ENCODE measurements at regions not wholly inside any gene's neighbourhood (a gene's known extent, or its start where the extent isn't known, plus 50 kb on each side); places are given as distances from the start of the nearest gene placed in this dataset.
"Not testable (repeated sequence)": the region's sequence is repeated elsewhere in the genome, so short reads cannot be mapped to it uniquely, and the experiment has no call there.

DNA sequence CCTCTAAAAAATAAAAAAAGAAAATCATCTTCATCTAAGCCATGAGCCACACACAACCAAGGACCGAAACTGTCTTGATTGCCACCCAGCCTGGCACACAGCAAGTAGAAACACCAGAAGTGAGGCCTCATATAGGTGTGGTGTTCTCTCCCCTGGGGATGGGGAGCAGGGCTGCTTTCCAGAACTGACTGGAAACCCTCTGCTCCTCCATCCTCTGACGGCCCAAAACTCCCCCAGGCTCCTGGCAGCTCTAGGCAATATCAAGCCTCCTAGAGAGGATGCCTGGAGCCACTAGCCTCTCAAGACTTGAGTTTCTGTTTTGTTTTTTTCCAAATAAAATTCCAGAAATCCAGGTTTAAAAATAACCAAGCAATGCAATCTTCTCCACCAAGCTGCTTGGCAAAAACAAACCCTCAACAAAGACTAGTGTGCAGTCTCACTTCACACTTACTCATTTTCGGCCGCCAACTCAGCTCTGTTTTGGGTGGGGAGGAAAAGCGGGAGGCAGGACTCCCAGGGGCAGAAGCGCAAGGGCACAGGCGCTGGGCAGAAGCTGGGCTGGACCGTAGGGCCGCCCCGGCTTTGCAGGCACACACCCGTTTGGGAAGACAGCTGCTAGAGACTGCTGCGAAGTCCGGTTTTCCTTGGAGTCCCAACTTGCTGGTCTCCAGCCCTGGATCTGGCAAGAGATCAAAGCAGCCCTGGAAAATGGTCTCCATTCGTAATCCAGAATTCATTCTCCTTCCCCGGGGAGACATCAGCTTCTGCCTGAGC lies 78.2 kb upstream of the CAPZB start:
- 2 to 7% methylated on average over 15 of the region's 15 CpGs for WGBS, 2 donors

DNA sequence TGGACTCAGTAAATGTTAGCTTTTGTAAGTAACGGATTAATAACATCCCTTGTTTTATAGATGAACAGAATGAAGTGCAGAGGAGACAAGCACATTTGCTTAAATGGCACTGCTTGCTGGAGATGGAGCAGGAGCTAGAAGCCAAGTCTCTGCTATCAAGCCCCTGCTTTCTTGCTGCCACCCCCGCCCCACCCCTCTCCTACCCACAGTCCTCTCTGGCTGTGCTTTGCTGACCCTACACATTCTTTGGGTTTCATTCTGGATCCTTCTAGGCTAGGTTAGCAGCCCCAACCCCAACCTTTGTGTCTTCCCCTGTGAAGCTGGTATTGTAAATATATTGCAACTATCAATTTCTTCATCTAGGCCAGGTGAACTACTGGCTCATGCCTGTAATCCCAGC lies 77.5 kb upstream of the CAPZB start:
- Histone ChIP-seq H3K27me3 (ENCODE audit: control insufficient read depth in 1 of 2, insufficient read depth in 2 of 2, low read length in 1 of 2) (no peaks in the 10 kb centered on the region), H3K9me3 (ENCODE audit: control insufficient read depth, low read length) (no peaks in the 10 kb centered on the region), H3K36me3 (ENCODE audit: control insufficient read depth in 1 of 2, insufficient read depth in 2 of 2, low read length in 1 of 2) (no peaks in the 10 kb centered on the region), H3K4me1 (ENCODE audit: control insufficient read depth in 1 of 2, insufficient read depth in 2 of 2, low read length in 2 of 2) (no peaks in the 10 kb centered on the region), H3K27ac (ENCODE audit: low read depth in 1 of 2, low read length in 2 of 2) (peak overlapping the region; percentile 5 to 69), H3K4me3 (ENCODE audit: low read length in 2 of 2) (no peak overlapping the region)
- 87 to 92% methylated on average over 2 of the region's 2 CpGs for WGBS, 2 donors
- DNase-seq (no peak), ATAC-seq (ENCODE audit: low FRiP score) (no peak)
- intact Hi-C loops (cut with DNase I): loop anchor here in 1 of 2 donors (5.0 kb wide), 1 partner anchor 319 kb away; the partner anchor contains the start of gene OTUD3

More for the DNA sequence above, 78.2 kb upstream of the CAPZB start:
- H3K4me1 ChIP-seq (ENCODE audit: control insufficient read depth in 1 of 2, insufficient read depth in 2 of 2, low read length in 2 of 2): no peaks in the 10 kb centered on the region
- DNase-seq (peak; percentile 76 to 83), ATAC-seq (ENCODE audit: low FRiP score) (peak; percentile 89)
- H3K4me3 ChIP-seq (ENCODE audit: low read length in 2 of 2): no peak overlapping the region
- no peaks in the 10 kb centered on the region for H3K9me3 ChIP-seq (ENCODE audit: control insufficient read depth, low read length)
- no peaks in the 10 kb centered on the region for H3K36me3 ChIP-seq (ENCODE audit: control insufficient read depth in 1 of 2, insufficient read depth in 2 of 2, low read length in 1 of 2)
- intact Hi-C loops (cut with DNase I): loop anchor here in 1 of 2 donors (2.0 to 5.0 kb wide), 2 partner anchors 77 to 319 kb away; partner anchors contain the start of gene OTUD3
- peak overlapping the region; percentile 69 to 83 for H3K27ac ChIP-seq (ENCODE audit: low read depth in 1 of 2, low read length in 2 of 2)
- H3K27me3 ChIP-seq (ENCODE audit: control insufficient read depth in 1 of 2, insufficient read depth in 2 of 2, low read length in 1 of 2): no peaks in the 10 kb centered on the region

GRCh38 chr1:19560480-19560879 lies 75.1 kb upstream of the CAPZB start:
- Histone ChIP-seq H3K36me3 (ENCODE audit: control insufficient read depth in 1 of 2, insufficient read depth in 2 of 2, low read length in 1 of 2) (no peaks in the 10 kb centered on the region), H3K27ac (ENCODE audit: low read depth in 1 of 2, low read length in 2 of 2) (no peak overlapping the region), H3K4me3 (ENCODE audit: low read length in 2 of 2) (no peak overlapping the region), H3K9me3 (ENCODE audit: control insufficient read depth, low read length) (no peaks in the 10 kb centered on the region), H3K4me1 (ENCODE audit: control insufficient read depth in 1 of 2, insufficient read depth in 2 of 2, low read length in 2 of 2) (no peaks in the 10 kb centered on the region), H3K27me3 (ENCODE audit: control insufficient read depth in 1 of 2, insufficient read depth in 2 of 2, low read length in 1 of 2) (no peaks in the 10 kb centered on the region)
- DNase-seq: no peak
- 80 to 88% methylated on average over 4 of the region's 4 CpGs for WGBS, 2 donors
- ATAC-seq (ENCODE audit: low FRiP score): no peak
- intact Hi-C loops (cut with DNase I): loop anchor here in 1 of 2 donors (5.0 kb wide), 1 partner anchor 322 kb away; the partner anchor contains the start of gene OTUD3

DNA sequence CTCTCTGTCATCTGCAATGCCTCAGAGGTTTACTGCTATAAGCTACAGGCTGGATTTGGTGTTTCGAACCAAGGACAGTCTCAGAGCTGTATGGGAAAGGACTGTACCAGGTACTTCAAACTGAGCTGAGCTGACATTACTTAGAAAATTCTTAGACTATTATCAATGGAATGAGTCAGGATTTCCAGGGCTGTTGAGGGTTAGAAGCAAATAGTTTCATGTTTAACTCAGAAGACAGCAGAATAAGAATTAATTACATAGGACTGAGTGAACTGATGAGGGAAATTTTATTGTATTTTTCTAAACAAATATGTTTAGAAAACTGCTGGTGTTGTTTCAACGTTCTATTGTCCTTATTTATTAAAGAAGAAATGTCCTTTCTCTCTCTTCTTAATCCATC lies 74.3 kb upstream of the CAPZB start:
- intact Hi-C loops (cut with DNase I): loop anchor here in 1 of 2 donors (5.0 kb wide), 1 partner anchor 323 kb away; the partner anchor contains the start of gene OTUD3

GRCh38 chr1:19557609-19558051 lies 72.3 kb upstream of the CAPZB start:
- H3K27ac ChIP-seq (ENCODE audit: low read depth in 1 of 2, low read length in 2 of 2): no peak overlapping the region
- no peaks in the 10 kb centered on the region for H3K9me3 ChIP-seq (ENCODE audit: control insufficient read depth, low read length)
- no peaks in the 10 kb centered on the region for H3K36me3 ChIP-seq (ENCODE audit: control insufficient read depth in 1 of 2, insufficient read depth in 2 of 2, low read length in 1 of 2)
- 83 to 84% methylated on average over 1 of the region's 1 CpG for WGBS, 2 donors
- H3K4me1 ChIP-seq (ENCODE audit: control insufficient read depth in 1 of 2, insufficient read depth in 2 of 2, low read length in 2 of 2): no peaks in the 10 kb centered on the region
- H3K27me3 ChIP-seq (ENCODE audit: control insufficient read depth in 1 of 2, insufficient read depth in 2 of 2, low read length in 1 of 2): no peaks in the 10 kb centered on the region
- intact Hi-C loops (cut with DNase I): no loop called here
- ATAC-seq (ENCODE audit: low FRiP score): no peak
- no peak for DNase-seq
- H3K4me3 ChIP-seq (ENCODE audit: low read length in 2 of 2): no peak overlapping the region

More for the DNA sequence above, 74.3 kb upstream of the CAPZB start:
- WGBS, 2 donors: 82% methylated on average over 2 of the region's 2 CpGs
- ATAC-seq (ENCODE audit: low FRiP score): no peak
- Histone ChIP-seq H3K4me1 (ENCODE audit: control insufficient read depth in 1 of 2, insufficient read depth in 2 of 2, low read length in 2 of 2) (no peaks in the 10 kb centered on the region), H3K36me3 (ENCODE audit: control insufficient read depth in 1 of 2, insufficient read depth in 2 of 2, low read length in 1 of 2) (no peaks in the 10 kb centered on the region), H3K27ac (ENCODE audit: low read depth in 1 of 2, low read length in 2 of 2) (no peak overlapping the region), H3K27me3 (ENCODE audit: control insufficient read depth in 1 of 2, insufficient read depth in 2 of 2, low read length in 1 of 2) (no peaks in the 10 kb centered on the region), H3K9me3 (ENCODE audit: control insufficient read depth, low read length) (no peaks in the 10 kb centered on the region), H3K4me3 (ENCODE audit: low read length in 2 of 2) (no peak overlapping the region)
- DNase-seq: no peak

GRCh38 chr1:19554090-19554489 lies 68.8 kb upstream of the CAPZB start:
- no peak overlapping the region for H3K4me3 ChIP-seq (ENCODE audit: low read length in 2 of 2)
- intact Hi-C loops (cut with DNase I): no loop called here
- H3K27ac ChIP-seq (ENCODE audit: low read depth in 1 of 2, low read length in 2 of 2): no peak overlapping the region
- no peaks in the 10 kb centered on the region for H3K9me3 ChIP-seq (ENCODE audit: control insufficient read depth, low read length)
- H3K4me1 ChIP-seq (ENCODE audit: control insufficient read depth in 1 of 2, insufficient read depth in 2 of 2, low read length in 2 of 2): no peaks in the 10 kb centered on the region
- no peaks in the 10 kb centered on the region for H3K36me3 ChIP-seq (ENCODE audit: control insufficient read depth in 1 of 2, insufficient read depth in 2 of 2, low read length in 1 of 2)
- ATAC-seq (ENCODE audit: low FRiP score) (no peak), DNase-seq (no peak)
- H3K27me3 ChIP-seq (ENCODE audit: control insufficient read depth in 1 of 2, insufficient read depth in 2 of 2, low read length in 1 of 2): no peaks in the 10 kb centered on the region

DNA sequence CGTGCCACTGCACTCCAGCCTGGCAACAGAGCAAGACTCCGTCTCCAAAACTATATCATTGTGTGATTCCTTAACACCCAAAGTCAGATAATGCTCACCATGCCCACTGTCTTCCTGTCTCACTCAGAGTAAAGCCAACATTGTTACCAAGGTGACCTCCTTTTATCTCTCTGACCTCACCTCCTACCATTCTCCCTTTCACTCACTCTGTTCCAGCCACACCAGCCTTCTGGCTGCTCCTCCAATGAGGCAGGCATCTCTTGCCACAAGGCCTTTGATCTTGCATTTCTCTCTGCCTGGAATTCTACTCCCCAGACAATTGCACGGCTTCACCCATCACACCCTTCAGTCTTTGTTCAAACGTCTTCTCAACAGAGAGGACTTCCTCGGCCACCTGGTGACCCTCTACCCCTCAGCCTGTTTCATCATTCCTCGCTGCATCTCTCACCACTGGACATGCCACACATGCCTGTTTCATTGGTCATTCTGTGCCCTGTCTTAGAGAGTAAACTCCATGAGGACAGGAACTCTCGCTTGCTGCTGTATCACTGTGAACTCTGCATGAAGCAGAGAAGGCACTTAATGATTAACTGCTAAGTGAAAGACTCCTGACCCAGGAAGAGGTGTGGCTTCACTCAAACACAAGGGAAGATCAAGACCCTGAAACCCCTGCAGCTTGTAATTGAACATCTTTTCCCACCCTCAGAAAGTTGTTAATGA lies 67.1 kb upstream of the CAPZB start:
- H3K27me3 ChIP-seq (ENCODE audit: control insufficient read depth in 1 of 2, insufficient read depth in 2 of 2, low read length in 1 of 2): no peaks in the 10 kb centered on the region
- H3K9me3 ChIP-seq (ENCODE audit: control insufficient read depth, low read length): peaks cover 2% of the 10 kb centered on the region
- no peaks in the 10 kb centered on the region for H3K4me1 ChIP-seq (ENCODE audit: control insufficient read depth in 1 of 2, insufficient read depth in 2 of 2, low read length in 2 of 2)
- no peak overlapping the region for H3K4me3 ChIP-seq (ENCODE audit: low read length in 2 of 2)
- H3K27ac ChIP-seq (ENCODE audit: low read depth in 1 of 2, low read length in 2 of 2): no peak overlapping the region
- DNase-seq (no peak), ATAC-seq (ENCODE audit: low FRiP score) (no peak)
- 72 to 75% methylated on average over 7 of the region's 7 CpGs for WGBS, 2 donors
- intact Hi-C loops (cut with DNase I): no loop called here
- H3K36me3 ChIP-seq (ENCODE audit: control insufficient read depth in 1 of 2, insufficient read depth in 2 of 2, low read length in 1 of 2): no peaks in the 10 kb centered on the region

DNA sequence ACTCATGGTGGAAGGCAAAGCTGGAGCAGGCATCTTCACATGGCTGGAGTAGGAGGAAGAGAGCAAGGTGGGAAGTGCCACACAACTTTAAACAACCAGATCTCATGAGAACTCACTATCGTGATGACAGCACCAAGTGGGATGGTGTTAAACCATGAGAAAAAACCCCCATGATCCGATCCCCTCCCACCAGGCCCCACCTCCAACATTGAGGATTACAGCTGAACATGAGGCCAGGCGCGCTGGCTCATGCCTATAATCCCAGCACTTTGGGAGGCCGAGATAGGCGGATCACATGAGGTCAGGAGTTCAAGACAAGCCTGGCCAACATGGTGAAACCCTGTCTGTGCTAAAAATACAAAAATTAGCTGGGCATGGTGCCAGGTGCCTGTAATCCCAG lies 66.5 kb upstream of the CAPZB start:
- DNase-seq; ATAC-seq (ENCODE audit: low FRiP score); intact Hi-C loops (cut with DNase I): not testable (repeated sequence)

More for the DNA sequence above, 66.5 kb upstream of the CAPZB start:
- H3K27ac ChIP-seq (ENCODE audit: low read depth in 1 of 2, low read length in 2 of 2); H3K4me3 ChIP-seq (ENCODE audit: low read length in 2 of 2); H3K36me3 ChIP-seq (ENCODE audit: control insufficient read depth in 1 of 2, insufficient read depth in 2 of 2, low read length in 1 of 2); H3K27me3 ChIP-seq (ENCODE audit: control insufficient read depth in 1 of 2, insufficient read depth in 2 of 2, low read length in 1 of 2); H3K9me3 ChIP-seq (ENCODE audit: control insufficient read depth, low read length); H3K4me1 ChIP-seq (ENCODE audit: control insufficient read depth in 1 of 2, insufficient read depth in 2 of 2, low read length in 2 of 2): not testable (repeated sequence)
- 51 to 56% methylated on average over 6 of the region's 6 CpGs for WGBS, 2 donors
